NCI-H1105 treated with DMSO at 0.1 percent for 48 hours (cell line): ENCODE measurements at regions not wholly inside any gene's neighbourhood (a gene's known extent, or its start where the extent isn't known, plus 50 kb on each side); places are given as distances from the start of the nearest gene placed in this dataset.
"Not testable (repeated sequence)": the region's sequence is repeated elsewhere in the genome, so short reads cannot be mapped to it uniquely, and the experiment has no call there.

Experiments used
- DNase-seq: peaks from one replicate; lab custom pipeline; 2025; lab: John Stamatoyannopoulos, UW

- no peak for DNase-seq
These were observed 161.7 kb upstream of the ARHGAP20 start for GRCh38 chr11:110873975-110874374.

- no peak for DNase-seq
These were observed 158.7 kb upstream of the ARHGAP20 start for GRCh38 chr11:110870816-110871522.

- DNase-seq, result no peak
These were observed 155.7 kb upstream of the ARHGAP20 start for GRCh38 chr11:110867951-110868350.

GRCh38 chr11:110866081-110866480 is 153.8 kb upstream of the ARHGAP20 start:
- DNase-seq, result no peak

- DNase-seq, result no peak
These were observed 150.2 kb upstream of the ARHGAP20 start for GRCh38 chr11:110862407-110862806.

- no peak for DNase-seq
These were observed 148.2 kb upstream of the ARHGAP20 start for GRCh38 chr11:110860461-110860860.

GRCh38 chr11:110859998-110860397 is 147.8 kb upstream of the ARHGAP20 start:
- no peak for DNase-seq

- DNase-seq, result no peak
These were observed 147.1 kb upstream of the ARHGAP20 start for GRCh38 chr11:110859240-110859840.

GRCh38 chr11:110858547-110858921 is 146.3 kb upstream of the ARHGAP20 start:
- DNase-seq, result no peak

GRCh38 chr11:110857892-110858546 is 145.8 kb upstream of the ARHGAP20 start:
- DNase-seq, result no peak

GRCh38 chr11:110856996-110857812 is 145.0 kb upstream of the ARHGAP20 start:
- no peak for DNase-seq

GRCh38 chr11:110856340-110856739 is 144.1 kb upstream of the ARHGAP20 start:
- no peak for DNase-seq

- no peak for DNase-seq
These were observed 143.0 kb upstream of the ARHGAP20 start for GRCh38 chr11:110855191-110855590.

GRCh38 chr11:110852921-110853490 is 140.8 kb upstream of the ARHGAP20 start:
- DNase-seq, result no peak

- DNase-seq, result no peak
These were observed 138.6 kb upstream of the ARHGAP20 start for GRCh38 chr11:110850846-110851245.

GRCh38 chr11:110843053-110843452 is 130.8 kb upstream of the ARHGAP20 start:
- not testable (repeated sequence) for DNase-seq

- DNase-seq, result no peak
These were observed 126.6 kb upstream of the ARHGAP20 start for GRCh38 chr11:110838808-110839207.

- DNase-seq, result no peak
These were observed 125.4 kb upstream of the ARHGAP20 start for GRCh38 chr11:110837603-110838002.

- no peak for DNase-seq
These were observed 122.9 kb upstream of the ARHGAP20 start for GRCh38 chr11:110835106-110835505.

GRCh38 chr11:110833033-110833484 is 120.8 kb upstream of the ARHGAP20 start:
- no peak for DNase-seq

- no peak for DNase-seq
These were observed 120.3 kb upstream of the ARHGAP20 start for GRCh38 chr11:110832539-110832938.

- no peak for DNase-seq
These were observed 119.8 kb upstream of the ARHGAP20 start for GRCh38 chr11:110832080-110832479.
